ENCODE measurements at regions not wholly inside any gene's neighbourhood (a gene's known extent, or its start where the extent isn't known, plus 50 kb on each side); places are given as distances from the start of the nearest gene placed in this dataset.

- POLR2A ChIA-PET, result interaction anchor here (1.2 kb wide), 1 partner anchor 18 kb away, joined by 3 read pairs; no protein-coding TSS in a partner anchor
- no peak for ATAC-seq
- Histone ChIP-seq H3K36me3 (ENCODE audit: control insufficient read depth in 2 of 3, insufficient read depth in 3 of 3, low read length in 3 of 3) (no peaks in the 10 kb centered on the region), H3K9me3 (ENCODE audit: control insufficient read depth in 2 of 3, low read length in 3 of 3) (no peaks in the 10 kb centered on the region), H3K27ac (ENCODE audit: low read depth, low read length) (no peak overlapping the region), H3K4me1 (ENCODE audit: control insufficient read depth in 2 of 2, insufficient read depth in 2 of 2, low read length in 2 of 2) (no peaks in the 10 kb centered on the region), H3K27me3 (ENCODE audit: control insufficient read depth in 2 of 2, insufficient read depth in 2 of 2, low read length in 2 of 2) (no peaks in the 10 kb centered on the region), H3K4me3 (ENCODE audit: low read length) (no peak overlapping the region)
- H3K36me3 Mint-ChIP-seq, result peaks cover 0 to 6% (median 0%) of the 10 kb centered on the region in 5 donors
- peaks cover 0 to 34% (median 7%) of the 10 kb centered on the region in 5 donors for H3K27me3 Mint-ChIP-seq
- intact Hi-C loops (cut with micrococcal nuclease), result no loop called here
- no peak overlapping the region for H3K4me3 Mint-ChIP-seq
- CTCF ChIA-PET, result no interaction called here
- DNase-seq, result no peak
- H3K9me3 Mint-ChIP-seq, result peaks cover 0 to 14% (median 7%) of the 10 kb centered on the region in 11 donors
- H3K27ac Mint-ChIP-seq, result no peak overlapping the region
- H3K4me1 Mint-ChIP-seq, result peaks cover 0 to 2% (median 0%) of the 10 kb centered on the region in 7 donors
Observed at GRCh38 chr3:141814375-141814774, 51.2 kb downstream of the GRK7 start.

DNA sequence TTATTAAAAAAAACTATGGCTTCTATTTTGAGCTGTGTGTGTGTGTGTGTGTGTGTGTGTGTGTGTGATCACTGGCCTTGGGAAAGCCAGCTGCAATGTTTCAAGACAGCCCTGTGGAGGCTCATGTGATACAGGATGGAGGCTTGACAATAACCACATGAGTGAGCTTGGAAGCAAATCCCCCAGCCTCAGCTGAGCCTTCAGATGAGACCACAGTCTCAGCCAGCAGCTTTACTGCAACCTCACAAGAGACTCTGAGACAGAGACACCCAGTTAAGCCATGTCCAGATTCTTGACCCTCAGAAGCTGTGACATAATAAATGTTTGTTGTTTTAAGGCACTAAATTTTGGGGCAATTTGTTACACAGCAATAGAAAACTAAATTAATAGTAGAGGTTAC lies 52.5 kb downstream of the GRK7 start:
- Mint-ChIP-seq H3K4me1 (peaks cover 0 to 2% (median 0%) of the 10 kb centered on the region in 7 donors), H3K4me3 (no peak overlapping the region), H3K27ac (no peak overlapping the region), H3K36me3 (peaks cover 0 to 6% (median 0%) of the 10 kb centered on the region in 5 donors), H3K27me3 (peaks cover 0 to 43% (median 7%) of the 10 kb centered on the region in 5 donors), H3K9me3 (peaks cover 0 to 14% (median 7%) of the 10 kb centered on the region in 11 donors)
- Histone ChIP-seq H3K27me3 (ENCODE audit: control insufficient read depth in 2 of 2, insufficient read depth in 2 of 2, low read length in 2 of 2) (no peaks in the 10 kb centered on the region), H3K4me1 (ENCODE audit: control insufficient read depth in 2 of 2, insufficient read depth in 2 of 2, low read length in 2 of 2) (no peaks in the 10 kb centered on the region), H3K9me3 (ENCODE audit: control insufficient read depth in 2 of 3, low read length in 3 of 3) (no peaks in the 10 kb centered on the region), H3K36me3 (ENCODE audit: control insufficient read depth in 2 of 3, insufficient read depth in 3 of 3, low read length in 3 of 3) (no peaks in the 10 kb centered on the region), H3K27ac (ENCODE audit: low read depth, low read length) (no peak overlapping the region), H3K4me3 (ENCODE audit: low read length) (no peak overlapping the region)
- DNase-seq (no peak), ATAC-seq (no peak)
- CTCF ChIA-PET, result no interaction called here
- intact Hi-C loops (cut with micrococcal nuclease), result no loop called here
- POLR2A ChIA-PET, result no interaction called here

GRCh38 chr3:141816958-141817357 lies 53.8 kb downstream of the GRK7 start:
- peaks cover 0 to 2% (median 0%) of the 10 kb centered on the region in 7 donors for H3K4me1 Mint-ChIP-seq
- no peaks in the 10 kb centered on the region for H3K9me3 ChIP-seq (ENCODE audit: control insufficient read depth in 2 of 3, low read length in 3 of 3)

DNA sequence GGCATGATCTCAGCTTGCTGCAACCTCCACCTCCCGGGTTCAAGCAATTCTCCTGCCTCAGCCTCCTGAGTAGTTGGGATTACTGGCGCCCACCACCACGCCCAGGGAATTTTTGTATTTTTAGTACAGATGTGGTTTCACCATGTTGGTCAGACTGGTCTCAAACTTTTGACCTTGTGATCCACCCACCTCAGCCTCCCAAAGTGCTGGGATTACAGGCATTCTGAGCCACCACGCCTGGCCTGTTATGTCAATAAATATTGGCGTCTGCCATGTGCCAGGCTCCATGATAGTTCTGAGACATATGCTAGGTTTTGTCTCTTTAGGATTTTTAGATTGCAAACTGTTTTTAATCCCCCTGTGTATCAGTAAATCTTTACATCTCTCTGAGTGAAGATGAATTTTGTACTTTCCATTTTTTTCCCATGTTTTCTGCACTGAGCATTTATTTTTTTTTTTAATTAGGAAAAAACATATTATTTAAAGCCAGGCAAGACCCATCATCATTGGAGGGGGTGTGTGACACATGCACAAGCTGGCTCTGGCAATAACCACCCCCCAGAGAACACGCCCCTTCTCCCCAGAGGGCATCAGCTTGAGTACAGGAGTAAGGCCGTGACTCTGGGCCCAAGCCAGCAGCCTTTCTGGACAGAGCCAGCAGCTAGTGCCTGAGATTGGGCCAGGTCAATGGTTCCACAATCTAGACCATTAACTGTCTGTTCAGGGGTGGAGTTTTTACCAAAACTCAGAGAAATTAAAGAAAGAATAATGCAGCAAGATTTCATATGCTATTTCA lies 51.0 kb upstream of the ATP1B3 start:
- Mint-ChIP-seq H3K27ac (no peak overlapping the region), H3K4me3 (no peak overlapping the region), H3K27me3 (peaks cover 0 to 5% (median 0%) of the 10 kb centered on the region in 5 donors), H3K9me3 (peaks cover 0 to 5% (median 0%) of the 10 kb centered on the region in 11 donors), H3K4me1 (peaks cover 0 to 7% (median 0%) of the 10 kb centered on the region in 7 donors), H3K36me3 (peaks cover 0 to 5% (median 0%) of the 10 kb centered on the region in 5 donors)
- Histone ChIP-seq H3K9me3 (ENCODE audit: control insufficient read depth in 2 of 3, low read length in 3 of 3) (no peaks in the 10 kb centered on the region), H3K4me1 (ENCODE audit: control insufficient read depth in 2 of 2, insufficient read depth in 2 of 2, low read length in 2 of 2) (no peaks in the 10 kb centered on the region), H3K27ac (ENCODE audit: low read depth, low read length) (no peak overlapping the region), H3K36me3 (ENCODE audit: control insufficient read depth in 2 of 3, insufficient read depth in 3 of 3, low read length in 3 of 3) (no peaks in the 10 kb centered on the region), H3K4me3 (ENCODE audit: low read length) (no peak overlapping the region), H3K27me3 (ENCODE audit: control insufficient read depth in 2 of 2, insufficient read depth in 2 of 2, low read length in 2 of 2) (no peaks in the 10 kb centered on the region)
- POLR2A ChIA-PET, result no interaction called here
- intact Hi-C loops (cut with micrococcal nuclease), result no loop called here
- no peak for DNase-seq
- CTCF ChIA-PET, result interaction anchor here (0.6 kb wide), 1 partner anchor 84 kb away, joined by 3 read pairs; no protein-coding TSS in a partner anchor
- no peak for ATAC-seq

More at GRCh38 chr3:141816958-141817357, 53.8 kb downstream of the GRK7 start:
- POLR2A ChIA-PET, result no interaction called here
- Mint-ChIP-seq H3K9me3 (peaks cover 0 to 18% (median 7%) of the 10 kb centered on the region in 11 donors), H3K36me3 (peaks cover 0 to 6% (median 5%) of the 10 kb centered on the region in 5 donors), H3K4me3 (no peak overlapping the region), H3K27ac (no peak overlapping the region), H3K27me3 (peaks cover 0 to 43% (median 10%) of the 10 kb centered on the region in 5 donors)
- Histone ChIP-seq H3K36me3 (ENCODE audit: control insufficient read depth in 2 of 3, insufficient read depth in 3 of 3, low read length in 3 of 3) (no peaks in the 10 kb centered on the region), H3K27ac (ENCODE audit: low read depth, low read length) (no peak overlapping the region), H3K4me3 (ENCODE audit: low read length) (no peak overlapping the region), H3K4me1 (ENCODE audit: control insufficient read depth in 2 of 2, insufficient read depth in 2 of 2, low read length in 2 of 2) (no peaks in the 10 kb centered on the region), H3K27me3 (ENCODE audit: control insufficient read depth in 2 of 2, insufficient read depth in 2 of 2, low read length in 2 of 2) (no peaks in the 10 kb centered on the region)
- DNase-seq (no peak), ATAC-seq (no peak)
- CTCF ChIA-PET, result no interaction called here
- intact Hi-C loops (cut with micrococcal nuclease), result no loop called here

All from naive thymus-derived CD4-positive, alpha-beta T cell (primary cell).